GM12878 (cell line): ENCODE measurements at regions not wholly inside any gene's neighbourhood (a gene's known extent, or its start where the extent isn't known, plus 50 kb on each side); places are given as distances from the start of the nearest gene placed in this dataset.

Experiments
- ATAC-seq: fragments of 200-7000 bp; cut with Tn5 transposase; 3 replicates; pipeline ENCODE4 v1.9.1; 2020; ENCODE audit warnings: mild to moderate bottlenecking, moderate library complexity
- BruUV-seq: library from RNA; stranded (reverse); fragments of 400-500 nt; replicated peaks from 2 replicates; lab custom pipeline; 2021; lab: Mats Ljungman, UMichigan
- CTCF ChIA-PET: fragments of 300-600 bp; sonication (Branson Sonifier 250); formaldehyde crosslinking; extraction: SDS; loops from one replicate; lab custom pipeline; 2021; ENCODE audit warnings: inconsistent platforms; lab: Yijun Ruan, JAX
- POLR2A ChIA-PET: fragments of 350-600 bp; formaldehyde crosslinking; extraction: SDS; loops from one replicate; lab custom pipeline; 2021; ENCODE audit warnings: inconsistent platforms; lab: Charles Lee
- RAD21 ChIA-PET: fragments of 300-600 bp; sonication (Branson Sonifier 250); formaldehyde crosslinking; loops from one replicate; lab custom pipeline; 2023; ENCODE audit warnings: antibody characterized with exemption; ENCODE audit not compliant: unreplicated experiment; lab: Charles Lee
- SMC1A ChIA-PET: fragments of 300-600 bp; sonication (Branson Sonifier 250); formaldehyde crosslinking; loops from one replicate; lab custom pipeline; 2023; ENCODE audit not compliant: unreplicated experiment, uncharacterized antibody; lab: Charles Lee
- DNase-seq: peaks from one replicate; pipeline ENCODE4 v3.0.0-alpha.2; 2011; ENCODE audit warnings: low read depth, low spot score
- FAIRE-seq: peaks from 3 replicates; lab custom pipeline; 2011; peaks lifted over from hg19 to GRCh38; lab: Jason Lieb, UNC
- H2AFZ ChIP-seq: 2 replicates; pipeline ENCODE4 v1.6.0; 2011; ENCODE audit warnings: low read depth, low read length, control low read depth; ENCODE audit not compliant: control insufficient read depth
- H3K27ac ChIP-seq: 2 replicates; pipeline ENCODE4 v1.5.1; 2011; ENCODE audit warnings: control low read depth; ENCODE audit not compliant: control insufficient read depth, insufficient read depth
- H3K27me3 ChIP-seq, 2 experiments: replicated peaks in 1 of 2; 2 replicates each; pipeline versions ENCODE4 v1.6.0 to v1.6.1; 2011; ENCODE audit warnings: low read length in 1 of 2; ENCODE audit not compliant: control insufficient read depth in 2 of 2, insufficient read depth in 2 of 2
- H3K36me3 ChIP-seq, 2 experiments: 2 replicates each; pipeline ENCODE4 v1.5.1; 2011; ENCODE audit warnings: low read length in 1 of 2; ENCODE audit not compliant: control insufficient read depth in 2 of 2, insufficient read depth in 2 of 2
- H3K4me1 ChIP-seq: 2 replicates; pipeline ENCODE4 v1.6.1; 2011; ENCODE audit warnings: mild to moderate bottlenecking, low read length, moderate library complexity, mixed read lengths; ENCODE audit not compliant: control insufficient read depth, insufficient read depth
- H3K4me2 ChIP-seq: 2 replicates; pipeline ENCODE4 v1.6.0; 2011; ENCODE audit warnings: control low read depth; ENCODE audit not compliant: control insufficient read depth, insufficient read depth
- H3K4me3 ChIP-seq: fragments of 200-600 bp; sonication (generic); 2 replicates; pipeline ENCODE4 v1.5.1; 2016
- H3K79me2 ChIP-seq: 2 replicates; pipeline ENCODE4 v1.6.0; 2011; ENCODE audit warnings: low read length; ENCODE audit not compliant: control insufficient read depth, insufficient read depth
- H3K9ac ChIP-seq: 2 replicates; pipeline ENCODE4 v1.8.0; 2011; ENCODE audit warnings: low read length, control low read depth, mixed read lengths; ENCODE audit not compliant: control insufficient read depth, insufficient read depth
- H3K9me3 ChIP-seq: replicated peaks from 3 replicates; pipeline ENCODE4 v1.5.1; 2011; ENCODE audit warnings: mild to moderate bottlenecking, low read length; ENCODE audit not compliant: control insufficient read depth, insufficient read depth
- H4K20me1 ChIP-seq: 2 replicates; pipeline ENCODE4 v1.6.0; 2011; ENCODE audit not compliant: control insufficient read depth, insufficient read depth
- ATF2 ChIP-seq: IDR thresholded peaks from 2 replicates; pipeline ENCODE4 v1.6.1; 2012; ENCODE audit warnings: low read length, inconsistent platforms
- BACH1 ChIP-seq: fragments of 450-650 bp; IDR thresholded peaks from 2 replicates; pipeline ENCODE4 v1.6.1; 2017; ENCODE audit warnings: mild to moderate bottlenecking, borderline replicate concordance
- E2F4 ChIP-seq: IDR thresholded peaks from 2 replicates; pipeline ENCODE4 v1.6.1; 2012; ENCODE audit warnings: low read depth, low read length, improper control_type of control experiment
- ELK1 ChIP-seq: IDR thresholded peaks from 2 replicates; pipeline ENCODE4 v1.6.1; 2012; ENCODE audit warnings: low read depth, low read length, improper control_type of control experiment
- EZH2 ChIP-seq: IDR thresholded peaks from 2 replicates; pipeline ENCODE4 v1.6.1; 2012; ENCODE audit warnings: low read depth, mild to moderate bottlenecking, control low read depth, inconsistent platforms, low read length, borderline replicate concordance; ENCODE audit not compliant: control insufficient read depth
- IKZF1 ChIP-seq: fragments of 450-650 bp; conservative IDR thresholded peaks from 2 replicates; pipeline ENCODE4 v1.6.1; 2017; ENCODE audit warnings: antibody characterized with exemption, mild to moderate bottlenecking
- IRF4 ChIP-seq: IDR thresholded peaks from 2 replicates; pipeline ENCODE4 v1.6.1; 2011; ENCODE audit warnings: low read depth, low read length
- IRF5 ChIP-seq: fragments of 450-650 bp; IDR thresholded peaks from 2 replicates; pipeline ENCODE4 v1.6.1; 2017; ENCODE audit warnings: borderline replicate concordance
- KLF5 ChIP-seq: fragments of 450-650 bp; IDR thresholded peaks from 2 replicates; pipeline ENCODE4 v1.6.1; 2014; ENCODE audit warnings: mild to moderate bottlenecking; ENCODE audit not compliant: partially characterized antibody
- MAX ChIP-seq: IDR thresholded peaks from 2 replicates; pipeline ENCODE4 v1.6.1; 2012; ENCODE audit warnings: low read depth, low read length, improper control_type of control experiment
- POU2F2 ChIP-seq: IDR thresholded peaks from 3 replicates; pipeline ENCODE4 v1.6.1; 2011; ENCODE audit warnings: low read depth, mild to moderate bottlenecking, low read length, borderline replicate concordance
- REST ChIP-seq: IDR thresholded peaks from 2 replicates; pipeline ENCODE4 v1.6.1; 2012; ENCODE audit warnings: mild to moderate bottlenecking, low read depth, low read length
- SIX5 ChIP-seq: IDR thresholded peaks from 2 replicates; pipeline ENCODE4 v1.6.1; 2011; ENCODE audit warnings: mild to moderate bottlenecking, low read depth, low read length, moderate library complexity; ENCODE audit not compliant: severe bottlenecking
- SMAD1 ChIP-seq: fragments of 450-650 bp; IDR thresholded peaks from 2 replicates; pipeline ENCODE4 v1.6.1; 2018; ENCODE audit warnings: mild to moderate bottlenecking, low read depth; ENCODE audit not compliant: partially characterized antibody
- SUZ12 ChIP-seq: fragments of 200-600 bp; sonication (generic); IDR thresholded peaks from one replicate; pipeline ENCODE4 v1.6.1; 2018; ENCODE audit warnings: antibody characterized with exemption, mild to moderate bottlenecking; ENCODE audit not compliant: unreplicated experiment
- TCF12 ChIP-seq: IDR thresholded peaks from 2 replicates; pipeline ENCODE4 v1.6.1; 2011; ENCODE audit warnings: low read depth, mild to moderate bottlenecking, low read length
- ZZZ3 ChIP-seq: IDR thresholded peaks from 2 replicates; pipeline ENCODE4 v1.6.1; 2011; ENCODE audit warnings: low read depth; ENCODE audit not compliant: control insufficient read depth, insufficient read length
- WGBS: methylation state at CpG from one replicate; pipeline ENCODE4 v1.1.6; 2016; ENCODE audit warnings: low lambda C conversion rate; ENCODE audit not compliant: insufficient replicate concordance, insufficient coverage; ENCODE audit errors: missing lambda C conversion rate; 5-methylcytosine and 5-hydroxymethylcytosine counted together
- in situ Hi-C: fragments of 300-500 bp; cut with MboI; formaldehyde crosslinking; loops from 9 replicates; pipeline ENCODE4 v1.14.3; 2018; ENCODE audit warnings: mixed read lengths
- intact Hi-C: fragments of 100-400 bp; cut with micrococcal nuclease; formaldehyde crosslinking; loops from one replicate; pipeline ENCODE4 v1.14.2; 2022; ENCODE audit not compliant: unreplicated experiment

- H3K27me3 ChIP-seq, result no peaks in the 10 kb centered on the region
- DNase-seq, result no peak
- intact Hi-C loops, result no loop called here
- ATAC-seq, result no peak
- H3K36me3 ChIP-seq, result no peaks in the 10 kb centered on the region
- no peaks in the 10 kb centered on the region for H3K9me3 ChIP-seq
- FAIRE-seq, result no peak
- no TSS peak for BruUV-seq
- CTCF ChIA-PET, result no interaction called here
- H3K9ac ChIP-seq, result no peak overlapping the region
- no peak overlapping the region for H3K4me2 ChIP-seq
- SMC1A ChIA-PET, result no interaction called here
- no peak overlapping the region for H3K4me3 ChIP-seq
- in situ Hi-C loops, result no loop called here
- 43% methylated on average over 2 of the region's 2 CpGs for WGBS
- no peaks in the 10 kb centered on the region for H3K79me2 ChIP-seq
- POLR2A ChIA-PET, result no interaction called here
- no peak overlapping the region for H2AFZ ChIP-seq
- RAD21 ChIA-PET, result no interaction called here
- no peak overlapping the region for H3K27ac ChIP-seq
- H4K20me1 ChIP-seq, result no peaks in the 10 kb centered on the region
- H3K4me1 ChIP-seq, result no peaks in the 10 kb centered on the region
- TF ChIP-seq TCF12 (no peak), BACH1 (no peak), KLF5 (no peak), MAX (no peak), ATF2 (no peak), REST (no peak), POU2F2 (no peak), SMAD1 (no peak), ZZZ3 (no peak), ELK1 (no peak), SIX5 (no peak), E2F4 (no peak), IKZF1 (no peak), EZH2 (no peak), SUZ12 (no peak), IRF5 (no peak), IRF4 (no peak)
Measured at GRCh38 chr16:9580025-9580424, 488.6 kb downstream of the HAPSTR1 start.
